ENCODE measurements at regions not wholly inside any gene's neighbourhood (a gene's known extent, or its start where the extent isn't known, plus 50 kb on each side); places are given as distances from the start of the nearest gene placed in this dataset.

GRCh38 chr17:13755851-13756250, 154.1 kb upstream of the HS3ST3A1 start:
- H3K79me2 ChIP-seq (ENCODE audit: low read length): no peaks in the 10 kb centered on the region
- H3K36me3 ChIP-seq (replicated peaks; ENCODE audit: low read depth, low read length): no peaks in the 10 kb centered on the region
- no peak overlapping the region for H3K27ac ChIP-seq (ENCODE audit: low read length)
- no peak overlapping the region for H3K4me3 ChIP-seq (ENCODE audit: low read length)
- H3K9ac ChIP-seq (ENCODE audit: low read length): no peak overlapping the region
- no peak overlapping the region for H3K4me2 ChIP-seq (ENCODE audit: low read length)
- no peak overlapping the region for H2AFZ ChIP-seq (ENCODE audit: low read depth, low read length)
- no peaks in the 10 kb centered on the region for H3K27me3 ChIP-seq (ENCODE audit: low read depth, low read length)
- TF ChIP-seq EZH2phosphoT487 (IDR thresholded peaks at IDR 0.05; ENCODE audit: low read depth) (no peak), CTCF (IDR thresholded peaks at IDR 0.05; ENCODE audit: low read depth, low read length) (no peak)
- no peaks in the 10 kb centered on the region for H3K9me3 ChIP-seq (ENCODE audit: insufficient read depth, low read length)
- H4K20me1 ChIP-seq (ENCODE audit: insufficient read depth, low read length): no peaks in the 10 kb centered on the region
- H3K4me1 ChIP-seq (ENCODE audit: low read length): no peaks in the 10 kb centered on the region

- H3K79me2 ChIP-seq (ENCODE audit: low read length): no peaks in the 10 kb centered on the region
- no peak overlapping the region for H3K9ac ChIP-seq (ENCODE audit: low read length)
- H3K4me1 ChIP-seq (ENCODE audit: low read length): no peaks in the 10 kb centered on the region
- no peak overlapping the region for H3K27ac ChIP-seq (ENCODE audit: low read length)
- H3K4me3 ChIP-seq (ENCODE audit: low read length): no peak overlapping the region
- H2AFZ ChIP-seq (ENCODE audit: low read depth, low read length): no peak overlapping the region
- no peaks in the 10 kb centered on the region for H4K20me1 ChIP-seq (ENCODE audit: insufficient read depth, low read length)
- no peak for TF ChIP-seq EZH2phosphoT487 (IDR thresholded peaks at IDR 0.05; ENCODE audit: low read depth)
- H3K27me3 ChIP-seq (ENCODE audit: low read depth, low read length): no peaks in the 10 kb centered on the region
- H3K9me3 ChIP-seq (ENCODE audit: insufficient read depth, low read length): no peaks in the 10 kb centered on the region
- H3K4me2 ChIP-seq (ENCODE audit: low read length): no peak overlapping the region
- no peaks in the 10 kb centered on the region for H3K36me3 ChIP-seq (replicated peaks; ENCODE audit: low read depth, low read length)
Observed at GRCh38 chr17:13756763-13757162, 155.0 kb upstream of the HS3ST3A1 start.

- Histone ChIP-seq H2AFZ (ENCODE audit: low read depth, low read length) (no peak overlapping the region), H3K27me3 (ENCODE audit: low read depth, low read length) (no peaks in the 10 kb centered on the region), H3K9ac (ENCODE audit: low read length) (no peak overlapping the region), H4K20me1 (ENCODE audit: insufficient read depth, low read length) (no peaks in the 10 kb centered on the region), H3K27ac (ENCODE audit: low read length) (no peak overlapping the region), H3K9me3 (ENCODE audit: insufficient read depth, low read length) (no peaks in the 10 kb centered on the region), H3K4me1 (ENCODE audit: low read length) (no peaks in the 10 kb centered on the region), H3K4me3 (ENCODE audit: low read length) (no peak overlapping the region), H3K36me3 (replicated peaks; ENCODE audit: low read depth, low read length) (no peaks in the 10 kb centered on the region), H3K4me2 (ENCODE audit: low read length) (no peak overlapping the region), H3K79me2 (ENCODE audit: low read length) (no peaks in the 10 kb centered on the region)
- TF ChIP-seq CTCF (IDR thresholded peaks at IDR 0.05; ENCODE audit: low read depth, low read length) (no peak), EZH2phosphoT487 (IDR thresholded peaks at IDR 0.05; ENCODE audit: low read depth) (no peak)
Observed at GRCh38 chr17:13757871-13758270, 156.1 kb upstream of the HS3ST3A1 start.

- H3K36me3 ChIP-seq (replicated peaks; ENCODE audit: low read depth, low read length): no peaks in the 10 kb centered on the region
- TF ChIP-seq EZH2phosphoT487 (IDR thresholded peaks at IDR 0.05; ENCODE audit: low read depth): no peak
- no peak for TF ChIP-seq CTCF (IDR thresholded peaks at IDR 0.05; ENCODE audit: low read depth, low read length)
Observed at GRCh38 chr17:13759518-13760335, 158.0 kb upstream of the HS3ST3A1 start.

More at GRCh38 chr17:13759518-13760335, 158.0 kb upstream of the HS3ST3A1 start:
- Histone ChIP-seq H4K20me1 (ENCODE audit: insufficient read depth, low read length) (no peaks in the 10 kb centered on the region), H3K9ac (ENCODE audit: low read length) (no peak overlapping the region), H2AFZ (ENCODE audit: low read depth, low read length) (no peak overlapping the region), H3K27me3 (ENCODE audit: low read depth, low read length) (no peaks in the 10 kb centered on the region), H3K4me2 (ENCODE audit: low read length) (no peak overlapping the region), H3K9me3 (ENCODE audit: insufficient read depth, low read length) (no peaks in the 10 kb centered on the region), H3K4me3 (ENCODE audit: low read length) (no peak overlapping the region), H3K4me1 (ENCODE audit: low read length) (no peaks in the 10 kb centered on the region), H3K79me2 (ENCODE audit: low read length) (no peaks in the 10 kb centered on the region), H3K27ac (ENCODE audit: low read length) (no peak overlapping the region)

All from OCI-LY3 (cell line).